Small intestine (tissue), 7 donors: ENCODE measurements at regions not wholly inside any gene's neighbourhood (a gene's known extent, or its start where the extent isn't known, plus 50 kb on each side); places are given as distances from the start of the nearest gene placed in this dataset.

Source experiments
- DNase-seq, 2 donors: peaks; one replicate each; pipeline versions ENCODE4 v3.0.0 to v3.0.0-alpha.2; 2013
- FAIRE-seq: peaks from 2 replicates; lab custom pipeline; 2012; peaks lifted over from hg19 to GRCh38; lab: Jason Lieb, UNC
- H3K27ac ChIP-seq, 3 donors: one replicate each; pipeline ENCODE4 v1.5.1; 2013; ENCODE audit warnings: low read length in 2 of 3, mild to moderate bottlenecking in 2 of 3, control low read depth in 1 of 3, inconsistent platforms in 1 of 3, low read depth in 1 of 3, moderate library complexity in 1 of 3
- H3K27me3 ChIP-seq, 3 donors: one replicate each; pipeline ENCODE4 v1.6.1; 2013; ENCODE audit warnings: low read length in 3 of 3, inconsistent platforms in 1 of 3; ENCODE audit not compliant: control insufficient read depth in 3 of 3, insufficient read depth in 3 of 3
- H3K36me3 ChIP-seq, 3 donors: one replicate each; pipeline ENCODE4 v1.6.1; 2013; ENCODE audit warnings: low read length in 3 of 3, inconsistent platforms in 1 of 3, low read depth in 1 of 3, mild to moderate bottlenecking in 1 of 3, moderate library complexity in 1 of 3; ENCODE audit not compliant: control insufficient read depth in 3 of 3, insufficient read depth in 2 of 3
- H3K4me1 ChIP-seq, 3 donors: one replicate each; pipeline ENCODE4 v1.6.1; 2013; ENCODE audit warnings: low read length in 2 of 3, inconsistent platforms in 1 of 3, low read depth in 1 of 3, mild to moderate bottlenecking in 1 of 3, moderate library complexity in 1 of 3; ENCODE audit not compliant: control insufficient read depth in 3 of 3, insufficient read depth in 2 of 3
- H3K4me3 ChIP-seq, 3 donors: one replicate each; pipeline ENCODE4 v1.5.1; 2013; ENCODE audit warnings: low read length in 3 of 3, control low read depth in 1 of 3, inconsistent platforms in 1 of 3, low read depth in 1 of 3, mild to moderate bottlenecking in 1 of 3, moderate library complexity in 1 of 3
- H3K9me3 ChIP-seq, 2 donors: one replicate each; pipeline ENCODE4 v1.6.1; 2013; ENCODE audit warnings: low read depth in 1 of 2, low read length in 1 of 2; ENCODE audit not compliant: control insufficient read depth in 2 of 2, insufficient read depth in 1 of 2
- WGBS, 3 donors: extraction: QIAGEN DNeasy Blood & Tissue Kit; methylation state at CpG; one replicate each; pipeline ENCODE4 v1.1.7; 2013; 5-methylcytosine and 5-hydroxymethylcytosine counted together
- donor health status: healthy with polysubstance abuse.
- donor health status: control.
- donor health status: control.
- donor health status: Bipolar disorder and iron deficiency.
- donor health status: healthy.

DNA sequence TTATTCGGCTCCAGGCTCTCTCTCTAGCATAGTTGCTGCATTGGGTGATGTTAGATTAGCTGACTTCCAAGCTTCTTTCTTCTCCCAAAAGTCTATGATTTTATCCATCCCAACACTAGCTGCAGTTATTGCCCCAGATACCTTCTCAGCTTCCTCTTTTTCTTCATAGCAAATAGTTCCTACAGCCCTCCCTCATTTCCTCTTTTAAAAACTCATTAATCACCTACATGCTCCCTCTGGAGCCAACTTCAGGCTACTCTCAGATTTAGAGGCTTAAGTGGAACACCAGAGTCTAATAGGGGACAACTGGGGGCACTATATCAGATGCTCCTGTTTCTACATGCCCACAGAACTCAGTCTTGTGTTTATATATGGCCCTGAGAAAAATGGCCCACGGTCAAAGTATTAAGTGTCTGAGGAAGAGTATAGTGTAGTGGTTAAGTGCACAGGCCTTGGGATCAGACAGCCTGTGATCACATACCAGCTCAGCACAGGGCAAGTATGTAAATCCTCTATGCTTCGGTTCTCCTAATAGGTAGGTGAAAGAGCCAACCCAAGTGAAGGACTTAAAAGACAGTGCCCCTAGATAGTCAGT is 241.9 kb upstream of the SLC14A2 start:
- Histone ChIP-seq H3K9me3 (no peaks in the 10 kb centered on the region), H3K36me3 (no peaks in the 10 kb centered on the region), H3K4me3 (no peak overlapping the region), H3K4me1 (peaks cover 0 to 12% (median 0%) of the 10 kb centered on the region in 3 donors), H3K27ac (peak overlapping the region in 1 of 3 donors; percentile 10), H3K27me3 (no peaks in the 10 kb centered on the region)
- FAIRE-seq (no peak), DNase-seq (no peak)
- WGBS, 3 donors, result 61 to 89% (median 63%) methylated on average over 3 of the region's 3 CpGs

- H3K9me3 ChIP-seq, result no peaks in the 10 kb centered on the region
- DNase-seq, result no peak
Measured at GRCh38 chr18:45374236-45374635, 241.0 kb upstream of the SLC14A2 start.

GRCh38 chr18:45374878-45375630 is 240.2 kb upstream of the SLC14A2 start:
- Histone ChIP-seq H3K4me1 (peaks cover 0 to 12% (median 0%) of the 10 kb centered on the region in 3 donors), H3K4me3 (no peak overlapping the region), H3K27me3 (no peaks in the 10 kb centered on the region), H3K36me3 (no peaks in the 10 kb centered on the region), H3K27ac (no peak overlapping the region), H3K9me3 (no peaks in the 10 kb centered on the region)
- WGBS, 3 donors, result 73 to 84% (median 77%) methylated on average over 6 of the region's 6 CpGs
- FAIRE-seq, result no peak
- no peak for DNase-seq

More at GRCh38 chr18:45374236-45374635, 241.0 kb upstream of the SLC14A2 start:
- H3K4me1 ChIP-seq, result peaks cover 0 to 12% (median 0%) of the 10 kb centered on the region in 3 donors
- H3K36me3 ChIP-seq, result no peaks in the 10 kb centered on the region
- no peak overlapping the region for H3K4me3 ChIP-seq
- no peak overlapping the region for H3K27ac ChIP-seq
- H3K27me3 ChIP-seq, result no peaks in the 10 kb centered on the region
- FAIRE-seq, result no peak

GRCh38 chr18:45376193-45376592 is 239.1 kb upstream of the SLC14A2 start:
- no peaks in the 10 kb centered on the region for H3K9me3 ChIP-seq
- H3K36me3 ChIP-seq, result no peaks in the 10 kb centered on the region
- peaks cover 0 to 12% (median 0%) of the 10 kb centered on the region in 3 donors for H3K4me1 ChIP-seq
- DNase-seq (no peak), FAIRE-seq (no peak)
- H3K27ac ChIP-seq, result no peak overlapping the region
- no peak overlapping the region for H3K4me3 ChIP-seq
- H3K27me3 ChIP-seq, result no peaks in the 10 kb centered on the region
- WGBS, 3 donors, result 95 to 98% (median 98%) methylated on average over 2 of the region's 2 CpGs

DNA sequence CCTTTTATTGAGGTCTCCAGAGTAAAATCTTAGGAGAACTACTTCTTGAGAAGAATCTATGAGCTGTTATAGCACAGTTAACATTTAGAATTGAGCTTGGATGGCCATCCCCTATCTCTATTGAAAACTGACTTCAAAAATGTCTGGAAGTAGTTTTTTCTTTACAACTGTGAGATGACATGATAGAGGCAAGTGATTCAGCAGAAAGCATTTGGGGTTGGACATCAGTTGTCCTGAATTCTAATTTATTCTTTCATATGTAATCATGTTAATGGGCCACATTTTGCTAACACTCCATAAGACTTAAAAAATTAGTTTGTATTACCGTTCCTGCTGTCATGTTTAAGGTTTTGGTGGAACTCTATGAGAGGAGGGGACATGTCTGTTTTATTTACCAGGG is 237.0 kb upstream of the SLC14A2 start:
- no peaks in the 10 kb centered on the region for H3K9me3 ChIP-seq
- DNase-seq, result no peak
- H3K4me3 ChIP-seq, result no peak overlapping the region
- H3K27me3 ChIP-seq, result no peaks in the 10 kb centered on the region
- no peak overlapping the region for H3K27ac ChIP-seq
- peaks cover 0 to 15% (median 0%) of the 10 kb centered on the region in 3 donors for H3K4me1 ChIP-seq
- 44 to 89% (median 85%) methylated on average over 1 of the region's 1 CpG for whole genome bisulfite sequencing, 3 donors
- FAIRE-seq, result no peak
- no peaks in the 10 kb centered on the region for H3K36me3 ChIP-seq

DNA sequence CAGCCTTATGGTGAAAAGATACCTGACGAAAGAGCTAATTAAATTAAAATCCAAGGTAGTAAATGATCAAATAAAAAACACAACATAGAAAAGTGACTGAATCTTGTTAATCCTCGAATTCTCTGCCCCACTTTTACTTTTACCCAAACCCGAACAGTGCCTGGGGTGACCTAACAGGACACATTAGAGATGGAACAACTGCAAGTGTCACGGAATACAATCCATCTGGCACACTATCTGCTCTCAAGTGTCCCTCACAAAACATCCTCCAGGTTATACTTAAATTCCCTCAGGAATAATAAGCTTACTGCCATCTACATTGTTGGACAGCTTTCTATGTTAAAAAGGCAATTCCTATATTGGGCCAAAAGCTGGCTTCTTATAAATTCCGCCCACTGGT is 236.3 kb upstream of the SLC14A2 start:
- H3K4me1 ChIP-seq, result peaks cover 0 to 9% (median 0%) of the 10 kb centered on the region in 3 donors
- no peaks in the 10 kb centered on the region for H3K27me3 ChIP-seq
- no peaks in the 10 kb centered on the region for H3K36me3 ChIP-seq
- FAIRE-seq, result no peak
- no peak overlapping the region for H3K4me3 ChIP-seq
- no peak overlapping the region for H3K27ac ChIP-seq
- DNase-seq, result no peak
- H3K9me3 ChIP-seq, result no peaks in the 10 kb centered on the region
- 86 to 89% (median 87%) methylated on average over 5 of the region's 5 CpGs for WGBS, 3 donors

GRCh38 chr18:45379903-45380302 is 235.4 kb upstream of the SLC14A2 start:
- no peak for FAIRE-seq
- WGBS, 3 donors, result 61 to 88% (median 72%) methylated on average over 1 of the region's 1 CpG
- H3K9me3 ChIP-seq, result no peaks in the 10 kb centered on the region
- peaks cover 0 to 15% (median 0%) of the 10 kb centered on the region in 3 donors for H3K4me1 ChIP-seq
- no peak overlapping the region for H3K27ac ChIP-seq
- H3K27me3 ChIP-seq, result no peaks in the 10 kb centered on the region
- DNase-seq, result no peak
- no peaks in the 10 kb centered on the region for H3K36me3 ChIP-seq
- no peak overlapping the region for H3K4me3 ChIP-seq

GRCh38 chr18:45381282-45381681 is 234.0 kb upstream of the SLC14A2 start:
- 55 to 86% (median 62%) methylated on average over 1 of the region's 1 CpG for WGBS, 3 donors
- no peaks in the 10 kb centered on the region for H3K36me3 ChIP-seq
- H3K27ac ChIP-seq, result no peak overlapping the region
- DNase-seq (no peak), FAIRE-seq (no peak)
- no peak overlapping the region for H3K4me3 ChIP-seq
- peaks cover 0 to 19% (median 0%) of the 10 kb centered on the region in 3 donors for H3K4me1 ChIP-seq
- no peaks in the 10 kb centered on the region for H3K27me3 ChIP-seq
- H3K9me3 ChIP-seq, result no peaks in the 10 kb centered on the region
